ENCODE measurements at regions not wholly inside any gene's neighbourhood (a gene's known extent, or its start where the extent isn't known, plus 50 kb on each side); places are given as distances from the start of the nearest gene placed in this dataset.

DNA sequence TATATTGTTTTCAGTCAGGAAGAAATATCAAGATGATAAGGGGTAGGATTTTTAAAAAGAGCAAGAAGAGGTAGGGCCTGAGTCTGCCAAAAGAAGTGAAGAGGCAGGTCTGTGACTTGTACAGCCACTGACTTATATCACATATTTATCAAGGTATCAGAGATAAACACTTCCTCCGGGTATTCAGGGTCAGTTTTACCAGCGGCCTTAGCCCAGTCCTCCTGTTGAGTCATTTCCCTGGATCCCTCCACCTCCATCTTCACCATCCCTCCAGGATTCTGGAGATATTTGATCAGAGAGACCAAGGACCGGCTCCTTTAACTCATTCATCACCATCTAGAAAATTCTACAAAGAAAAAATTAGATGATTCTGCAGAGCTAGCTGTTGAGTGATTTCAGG, 375.7 kb upstream of the TUSC1 start:
- DNase-seq: no peak

DNA sequence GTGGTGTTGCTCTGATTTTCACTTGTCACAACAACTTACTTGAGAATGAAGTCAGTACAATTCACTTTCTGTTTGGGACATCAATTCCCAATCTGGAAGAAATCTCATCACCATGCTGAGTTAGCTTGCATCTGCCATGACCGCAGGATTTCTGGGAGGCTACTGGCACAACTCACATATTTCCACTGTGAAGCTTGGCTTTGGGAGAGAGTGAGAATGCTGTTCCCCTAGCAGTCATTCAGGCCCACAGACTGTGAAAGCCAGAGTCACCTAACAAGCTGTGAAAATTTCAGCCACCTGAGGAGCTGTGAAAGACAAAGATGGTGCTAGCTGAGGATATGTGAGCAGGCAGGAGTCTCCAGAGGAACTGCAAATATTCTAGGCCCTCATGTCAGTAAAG, 365.2 kb upstream of the TUSC1 start:
- DNase-seq: no peak

GRCh38 chr9:26034786-26035185, 356.5 kb upstream of the TUSC1 start:
- no peak for DNase-seq

- no peak for DNase-seq
Observed at GRCh38 chr9:26033336-26033735, 355.1 kb upstream of the TUSC1 start.

DNA sequence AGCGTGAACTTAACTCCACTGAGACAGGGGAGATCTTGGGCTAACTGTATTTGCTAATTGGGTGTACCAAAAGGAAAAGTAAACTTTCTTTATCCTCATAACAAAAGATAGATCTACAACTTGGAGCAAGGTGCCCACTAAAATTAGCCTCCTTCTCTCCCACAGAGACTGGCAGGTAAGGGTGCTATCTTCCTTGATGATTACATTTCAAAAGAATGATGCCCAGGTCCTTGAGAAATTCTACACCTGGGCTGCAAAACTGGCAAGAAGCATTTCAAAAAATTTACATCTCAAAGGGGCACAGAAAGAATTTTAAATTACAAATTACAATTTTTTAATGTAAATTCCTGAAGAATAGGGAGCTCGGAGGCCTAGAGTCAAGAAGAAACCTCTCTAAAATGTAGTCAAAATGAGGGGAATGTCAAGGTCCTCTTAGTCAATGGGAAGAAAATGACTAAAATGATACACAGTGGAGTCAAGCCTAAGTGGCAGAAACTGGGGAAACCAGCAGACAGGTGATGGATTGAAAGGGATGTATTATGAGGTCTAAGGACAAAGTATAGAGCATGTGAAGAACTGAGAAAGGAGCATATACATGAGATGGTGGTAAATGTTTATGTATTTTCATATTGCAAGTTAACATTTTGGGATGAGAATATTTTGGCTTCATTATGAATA, 348.3 kb upstream of the TUSC1 start:
- DNase-seq: no peak

DNA sequence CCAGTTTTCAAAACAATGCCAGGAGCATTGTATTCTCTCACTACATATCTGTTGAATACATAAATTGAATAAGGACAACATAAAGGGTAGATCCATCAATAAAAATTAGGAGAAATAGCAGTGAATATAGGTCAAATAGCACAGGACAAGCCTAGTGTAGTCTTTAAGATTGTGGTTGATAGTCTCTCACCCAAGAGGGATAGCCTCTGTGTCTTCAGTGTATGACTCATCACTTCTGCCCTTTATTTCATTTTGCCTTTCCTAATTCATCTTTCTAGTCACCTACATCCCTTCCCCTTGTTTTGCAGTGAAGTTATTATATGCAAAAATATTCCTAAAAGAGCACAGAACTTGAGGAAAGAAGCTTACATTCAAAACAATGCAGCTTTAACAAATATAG, 335.0 kb upstream of the TUSC1 start:
- no peak for DNase-seq

- DNase-seq: no peak
Observed at GRCh38 chr9:26012797-26013196, 334.6 kb upstream of the TUSC1 start.

DNA sequence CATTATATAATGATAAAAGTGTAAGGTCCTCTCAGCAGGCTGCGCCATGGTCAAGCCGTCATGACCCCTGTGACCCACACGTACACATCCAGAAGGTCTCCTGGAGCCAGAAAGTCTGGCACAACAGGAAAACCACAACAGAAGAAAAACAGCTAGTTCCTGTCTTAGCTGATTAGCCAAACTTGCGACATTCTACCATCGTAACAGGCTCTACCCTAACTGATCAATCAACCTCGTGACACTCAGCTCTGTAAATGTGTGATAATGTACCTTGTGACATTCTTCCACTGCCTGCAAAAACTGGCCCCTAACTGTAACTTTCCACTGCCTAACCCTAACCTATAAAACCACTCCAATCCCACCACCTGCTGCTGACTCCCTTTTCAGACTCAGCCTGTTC, 316.4 kb upstream of the TUSC1 start:
- no peak for DNase-seq

GRCh38 chr9:25990376-25990775, 312.1 kb upstream of the TUSC1 start:
- DNase-seq: no peak

GRCh38 chr9:25975667-25976066, 297.4 kb upstream of the TUSC1 start:
- no peak for DNase-seq

GRCh38 chr9:25964239-25964638, 286.0 kb upstream of the TUSC1 start:
- DNase-seq: peak in 4 of 14 donors; percentile 1 to 6 (median 2)

GRCh38 chr9:25960178-25960577, 281.9 kb upstream of the TUSC1 start:
- DNase-seq: no peak

DNA sequence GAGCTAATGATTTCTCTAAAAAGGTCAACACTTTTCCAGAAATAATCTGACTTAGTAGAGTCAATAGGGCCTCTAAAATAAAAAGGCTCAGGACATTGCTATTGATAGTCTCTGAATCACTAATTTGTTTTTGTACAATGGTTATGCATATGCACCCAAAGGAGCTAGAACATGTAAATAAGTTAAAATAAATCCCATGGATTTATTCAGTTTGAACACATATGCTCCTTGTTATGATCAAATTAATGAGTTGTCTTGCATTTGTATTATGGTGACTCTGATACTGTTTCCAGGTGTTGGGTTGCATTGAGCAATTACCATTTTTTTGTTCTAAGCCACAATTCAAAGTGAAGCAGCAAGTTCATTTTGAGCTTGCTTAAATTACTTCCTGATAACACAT, 276.0 kb upstream of the TUSC1 start:
- DNase-seq: no peak

DNA sequence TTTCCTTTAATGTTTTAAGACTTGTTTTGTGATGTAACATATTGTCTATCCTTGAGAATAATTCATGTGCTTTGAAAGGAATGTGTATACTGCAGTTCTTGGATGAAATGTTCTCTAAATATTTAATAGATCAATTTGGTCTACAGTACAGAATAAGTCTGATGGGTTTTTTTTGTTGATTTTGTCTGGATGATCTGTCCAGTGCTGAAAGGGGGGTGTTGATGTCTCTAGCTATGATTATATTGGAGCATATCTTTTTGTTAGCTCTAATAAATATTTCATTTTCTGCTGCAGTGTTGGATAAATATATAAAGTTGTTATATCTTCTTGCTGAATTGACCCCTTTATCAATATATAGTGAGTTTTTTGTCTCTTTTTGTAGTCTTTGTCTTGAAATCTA, 269.9 kb upstream of the TUSC1 start:
- DNase-seq: no peak

DNA sequence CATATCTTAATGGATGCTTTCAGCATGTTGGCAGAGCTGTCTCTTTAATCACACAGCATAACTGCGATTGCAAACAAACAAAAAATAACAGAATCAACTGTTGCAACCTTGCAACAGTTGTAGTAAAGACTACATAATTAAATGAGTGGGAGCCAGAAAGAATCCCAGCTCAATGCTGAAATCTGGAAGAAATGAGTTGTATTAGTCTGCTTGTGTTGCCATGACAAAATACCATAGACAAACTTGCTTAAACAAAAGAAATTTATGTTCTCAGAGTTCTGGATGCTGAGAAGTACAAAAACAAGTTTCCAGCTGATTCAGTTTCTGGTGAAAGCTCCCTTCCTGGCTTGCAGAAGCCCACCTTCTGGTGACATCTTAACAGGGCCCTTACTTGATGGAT, 260.9 kb upstream of the TUSC1 start:
- DNase-seq: no peak

DNA sequence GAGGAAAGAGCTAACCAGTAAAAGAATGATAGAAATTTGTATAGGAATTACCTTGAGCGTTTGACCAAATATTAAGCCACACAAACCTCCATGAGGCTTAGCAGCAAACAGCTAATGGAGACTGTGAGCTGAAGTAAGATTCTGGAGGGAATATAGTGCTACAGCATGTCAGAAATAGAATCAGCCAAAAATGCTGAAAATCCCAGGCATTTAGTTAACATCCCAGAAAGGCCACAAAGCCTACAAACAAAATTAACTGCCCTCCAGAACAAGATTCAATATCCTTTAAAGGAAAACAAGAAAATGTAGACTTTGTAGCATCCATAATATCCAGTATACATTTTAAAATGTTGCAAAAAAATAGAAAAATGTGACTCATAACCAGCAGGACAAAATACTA, 257.8 kb upstream of the TUSC1 start:
- DNase-seq: no peak

- DNase-seq: no peak
Observed at GRCh38 chr9:25935188-25935587, 256.9 kb upstream of the TUSC1 start.

DNA sequence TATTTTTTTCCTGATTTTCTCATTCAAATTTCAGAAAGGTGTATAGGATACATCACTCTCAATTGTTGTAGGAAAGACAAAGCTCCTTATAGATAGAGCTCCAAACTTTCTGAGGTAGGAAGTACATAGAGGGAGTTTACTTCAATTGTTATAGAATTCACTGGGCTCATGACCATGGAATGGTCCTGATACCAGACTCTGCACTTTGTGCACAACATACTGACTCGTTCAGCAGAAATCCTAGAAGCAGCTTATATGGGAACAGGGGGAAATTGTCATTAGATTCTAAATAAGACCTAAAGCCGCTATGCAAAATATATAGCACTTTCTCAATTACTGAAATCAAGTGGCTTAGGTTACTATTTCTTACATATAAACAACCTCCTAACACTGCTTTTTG, 240.5 kb upstream of the TUSC1 start:
- DNase-seq: no peak

DNA sequence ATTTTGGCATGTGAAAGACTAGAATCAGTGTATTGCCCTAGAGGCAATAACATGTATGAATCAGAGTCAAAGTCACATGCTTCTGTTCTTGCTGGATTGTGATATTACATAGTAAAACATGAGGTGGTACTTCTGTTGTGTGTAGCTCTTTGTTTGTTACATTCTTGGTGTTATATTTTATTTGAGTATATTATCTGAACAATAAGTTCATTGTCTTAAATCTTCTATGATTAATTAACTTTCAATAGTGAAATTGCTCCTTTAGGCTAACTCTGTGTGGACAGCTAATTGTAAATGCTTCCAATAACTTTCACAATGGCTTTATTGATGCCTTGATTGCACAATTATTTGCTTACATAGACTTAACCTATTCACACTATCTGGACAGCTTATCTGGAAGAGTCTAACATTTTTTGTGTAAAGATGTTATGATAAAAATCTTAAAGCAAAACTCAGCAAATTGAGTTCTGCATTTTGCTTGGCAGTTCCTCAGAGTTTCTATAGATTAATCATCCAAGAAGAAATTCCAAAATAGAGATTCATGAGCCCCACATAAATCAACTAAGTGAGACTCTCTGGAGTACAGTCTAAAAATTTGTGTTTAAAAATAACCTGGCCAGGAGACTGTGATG, 239.6 kb upstream of the TUSC1 start:
- no peak for DNase-seq

DNA sequence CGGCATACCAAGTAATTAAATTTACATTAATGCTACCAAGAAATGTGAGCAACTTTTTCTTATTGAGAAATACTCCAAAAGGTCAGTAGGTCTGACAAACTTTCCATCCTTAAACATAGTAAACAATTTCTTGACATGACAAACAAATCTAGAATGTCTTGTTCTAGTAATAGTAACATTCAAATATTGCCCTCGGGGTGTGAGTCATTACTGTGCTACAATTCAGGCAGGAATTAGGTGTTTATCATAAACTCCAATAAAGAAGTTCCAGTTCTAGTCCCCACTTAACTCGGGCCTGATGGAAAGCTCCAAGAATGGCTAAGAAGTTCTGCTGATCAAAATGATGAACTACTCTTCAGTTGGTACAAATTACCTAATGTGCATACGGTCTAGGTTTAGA, 235.6 kb upstream of the TUSC1 start:
- no peak for DNase-seq

GRCh38 chr9:25904701-25905100, 226.5 kb upstream of the TUSC1 start:
- no peak for DNase-seq

GRCh38 chr9:25891527-25891926, 213.3 kb upstream of the TUSC1 start:
- DNase-seq: peak in 2 of 14 donors; percentile 6 to 66

DNA sequence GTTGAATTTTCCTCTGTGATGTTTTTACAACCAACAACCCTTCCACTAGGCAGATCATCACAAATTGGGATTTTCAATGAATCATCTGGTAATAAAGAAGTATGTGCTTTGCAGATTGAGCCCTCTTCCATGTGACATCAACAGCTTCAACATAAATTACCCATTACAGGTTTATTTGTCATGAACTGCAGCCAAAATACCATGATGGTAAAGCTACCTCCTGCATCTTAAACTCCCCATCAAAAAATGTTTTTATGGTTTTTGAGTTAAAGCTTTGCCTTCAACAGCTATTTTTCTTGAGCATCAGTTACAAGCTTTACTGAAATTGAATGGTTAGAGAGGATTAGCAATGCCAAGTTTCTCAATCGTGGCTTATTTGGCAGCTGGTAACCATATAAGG, 211.4 kb upstream of the TUSC1 start:
- no peak for DNase-seq

GRCh38 chr9:25876248-25876647, 198.0 kb upstream of the TUSC1 start:
- DNase-seq: no peak

DNA sequence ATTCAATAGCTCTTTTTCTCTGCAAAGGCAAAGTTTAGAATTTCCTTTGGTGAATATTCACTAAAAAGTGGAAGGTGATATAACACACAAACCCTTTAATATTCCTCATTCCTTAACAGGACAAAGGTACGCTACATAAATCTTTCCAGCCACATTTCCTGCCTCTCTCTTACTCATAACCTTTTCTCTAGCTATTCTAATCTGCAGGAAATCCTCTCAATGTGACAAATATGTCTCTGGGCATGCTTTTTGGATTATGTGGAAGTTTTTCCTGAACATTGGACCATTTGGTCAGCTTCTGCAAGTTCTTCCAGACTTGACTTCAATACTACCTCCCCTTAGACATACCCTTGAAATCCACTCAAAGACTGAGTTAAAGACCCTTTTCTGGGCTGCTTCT, 186.3 kb upstream of the TUSC1 start:
- no peak for DNase-seq

All from C1 segment of cervical spinal cord (tissue), 14 donors.